HG02610 (cell line): ENCODE measurements at regions not wholly inside any gene's neighbourhood (a gene's known extent, or its start where the extent isn't known, plus 50 kb on each side); places are given as distances from the start of the nearest gene placed in this dataset.
A peak's percentile ranks its signal among the peaks of the same experiment; 100 is the strongest.
"Not testable (repeated sequence)": the region's sequence is repeated elsewhere in the genome, so short reads cannot be mapped to it uniquely, and the experiment has no call there.

Source experiments
- ATAC-seq: cut with Tn5 transposase; IDR thresholded peaks from one replicate; pipeline ENCODE4 v1.9.1; 2021; ENCODE audit warnings: mild to moderate bottlenecking, moderate library complexity; ENCODE audit not compliant: unreplicated experiment

- no peak for ATAC-seq
Observed at GRCh38 chr21:22138297-22139016, 1140.2 kb downstream of the NCAM2 start.

- no peak for ATAC-seq
Observed at GRCh38 chr21:22145545-22145944, 1147.3 kb downstream of the NCAM2 start.

- peak; percentile 40 for ATAC-seq
Observed at GRCh38 chr21:22154579-22155274, 1156.5 kb downstream of the NCAM2 start.

DNA sequence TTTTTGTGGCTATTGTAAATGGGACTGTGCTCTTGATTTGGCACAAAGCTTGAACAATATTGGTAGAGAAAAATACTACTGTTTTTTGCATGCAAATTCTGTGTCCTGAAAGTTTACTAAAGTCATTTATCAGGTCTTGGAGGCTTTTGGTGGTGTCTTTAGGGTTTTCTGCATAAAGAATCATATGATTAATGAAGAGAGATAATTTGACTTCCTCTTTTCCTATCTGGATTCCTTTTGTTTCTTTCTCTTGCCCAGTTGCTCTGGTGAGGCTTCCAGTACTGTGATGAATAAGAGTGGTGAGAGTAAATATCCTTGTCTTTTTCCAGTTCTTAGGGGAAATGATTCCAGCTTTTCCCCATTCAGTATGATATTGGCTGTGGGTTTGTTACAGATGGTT lies 1166.7 kb downstream of the NCAM2 start:
- ATAC-seq: no peak

DNA sequence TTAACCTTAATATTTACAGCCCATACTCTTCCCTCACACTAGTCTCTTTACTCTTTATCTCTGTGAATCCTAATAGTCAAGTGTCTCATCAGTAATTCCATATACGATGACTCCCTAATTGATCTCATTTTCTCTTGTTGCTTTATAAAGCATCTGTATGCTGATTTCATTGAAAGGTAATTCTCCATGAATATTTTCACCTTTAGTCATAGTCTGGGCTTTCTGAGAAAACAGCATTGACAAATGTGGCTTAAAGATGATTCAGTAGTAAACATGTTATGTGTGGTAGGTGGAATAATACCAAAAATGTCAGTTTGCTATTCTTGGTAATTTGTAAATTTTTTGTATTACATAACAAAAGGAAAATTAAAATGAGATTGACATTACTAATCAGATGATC lies 1176.5 kb downstream of the NCAM2 start:
- ATAC-seq: no peak

- no peak for ATAC-seq
Observed at GRCh38 chr21:22189278-22189677, 1191.1 kb downstream of the NCAM2 start.

DNA sequence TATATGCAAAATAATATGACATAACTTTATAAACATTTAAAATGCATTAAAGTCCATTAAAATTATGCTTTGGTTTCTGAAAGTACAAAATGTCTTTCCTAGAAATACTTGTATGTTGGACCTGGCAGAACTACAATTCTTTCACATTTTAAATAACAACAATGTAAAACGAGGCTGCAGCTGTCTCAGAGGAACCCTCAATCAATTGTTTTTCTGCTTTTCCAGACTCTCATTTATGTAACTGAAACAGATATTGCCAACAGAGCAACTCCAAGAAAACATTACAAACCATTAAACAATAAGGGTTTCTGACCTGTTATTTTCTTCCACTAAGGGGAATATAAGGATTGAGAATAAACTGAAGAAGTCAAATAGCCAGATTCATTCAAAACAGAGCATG lies 1193.4 kb downstream of the NCAM2 start:
- no peak for ATAC-seq

DNA sequence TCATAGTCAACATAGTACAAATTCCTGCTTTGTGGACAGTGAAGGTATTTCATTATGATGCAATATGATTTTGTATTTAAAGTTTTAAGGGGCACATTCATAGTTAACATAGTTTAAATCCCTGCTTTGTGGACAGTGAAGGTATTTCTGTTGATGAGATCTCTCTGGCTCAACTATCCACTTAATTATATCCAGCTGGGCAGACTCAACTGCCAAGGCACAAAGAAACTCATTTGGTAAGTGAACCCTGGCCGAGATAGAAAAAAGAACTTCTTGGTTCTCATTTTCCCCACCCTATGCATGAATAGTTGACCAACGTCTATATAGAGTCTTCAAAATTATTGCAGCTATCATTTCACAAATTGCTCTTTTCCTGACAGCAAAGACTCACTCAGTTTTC lies 1194.6 kb downstream of the NCAM2 start:
- ATAC-seq: no peak

- ATAC-seq: not testable (repeated sequence)
Observed at GRCh38 chr21:22194986-22195385, 1196.8 kb downstream of the NCAM2 start.

GRCh38 chr21:22200378-22201092 lies 1202.3 kb downstream of the NCAM2 start:
- no peak for ATAC-seq

- ATAC-seq: no peak
Observed at GRCh38 chr21:22201126-22201525, 1202.9 kb downstream of the NCAM2 start.

GRCh38 chr21:22201669-22202068 lies 1203.5 kb downstream of the NCAM2 start:
- ATAC-seq: no peak

GRCh38 chr21:22209304-22209700 lies 1211.1 kb downstream of the NCAM2 start:
- no peak for ATAC-seq

- no peak for ATAC-seq
Observed at GRCh38 chr21:22211943-22212342, 1213.7 kb downstream of the NCAM2 start.

DNA sequence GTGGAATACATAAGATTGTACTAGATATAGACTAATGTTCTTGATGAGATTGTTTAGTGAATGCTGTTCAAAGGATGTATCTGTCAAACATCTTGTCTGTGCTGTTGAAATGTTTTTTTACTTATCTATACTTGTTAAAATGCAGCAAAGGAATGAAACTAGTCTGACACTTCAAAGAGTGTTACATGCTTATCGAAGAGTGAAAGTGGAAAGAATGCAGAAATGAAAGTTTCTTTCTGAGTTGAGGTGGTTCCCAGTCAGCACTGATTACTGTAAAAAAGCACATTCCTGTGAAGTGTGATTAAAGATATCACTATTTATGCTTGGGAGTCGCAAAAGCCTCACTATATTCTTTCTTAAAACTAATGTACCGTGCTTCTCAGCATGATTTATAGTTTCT lies 1225.2 kb downstream of the NCAM2 start:
- peak; percentile 99 for ATAC-seq

DNA sequence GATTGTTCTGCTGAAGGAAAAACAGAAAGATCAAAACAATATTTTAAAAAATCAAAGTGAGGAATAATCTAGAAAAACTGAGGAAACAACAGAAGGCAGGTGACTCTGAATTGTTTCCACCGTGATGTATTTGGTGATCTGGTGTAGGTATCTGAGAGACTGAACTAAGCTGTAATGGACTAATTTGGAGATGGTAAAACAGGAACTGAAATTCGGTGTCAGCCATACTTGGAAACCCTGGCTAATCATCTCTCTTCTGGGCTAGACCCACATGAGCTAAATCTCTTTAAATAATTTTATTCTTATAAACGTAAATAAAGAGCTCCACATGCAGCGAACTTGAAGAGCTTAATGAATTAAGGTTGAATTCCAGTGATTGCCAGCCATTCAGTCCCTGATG lies 1226.1 kb downstream of the NCAM2 start:
- ATAC-seq: peak; percentile 49

DNA sequence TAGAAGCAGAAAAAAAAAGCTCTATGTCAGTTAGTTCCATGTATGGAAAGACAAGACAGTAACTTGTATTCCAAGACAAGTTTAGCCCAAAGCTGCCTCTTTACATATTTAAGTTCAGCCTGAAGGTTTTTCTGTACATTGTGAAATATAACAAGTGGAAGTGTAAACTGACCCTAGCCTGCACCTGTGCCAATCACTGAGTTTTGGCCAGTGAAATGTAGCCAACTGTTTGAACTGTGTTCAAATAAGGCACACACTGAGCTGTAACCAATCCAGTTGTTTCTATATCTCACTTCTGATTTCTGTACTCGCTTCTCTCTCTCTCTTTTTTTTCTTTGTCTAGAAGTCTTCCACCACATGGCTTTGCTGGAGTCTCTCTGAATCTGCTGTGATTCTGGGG lies 1227.1 kb downstream of the NCAM2 start:
- ATAC-seq: no peak

DNA sequence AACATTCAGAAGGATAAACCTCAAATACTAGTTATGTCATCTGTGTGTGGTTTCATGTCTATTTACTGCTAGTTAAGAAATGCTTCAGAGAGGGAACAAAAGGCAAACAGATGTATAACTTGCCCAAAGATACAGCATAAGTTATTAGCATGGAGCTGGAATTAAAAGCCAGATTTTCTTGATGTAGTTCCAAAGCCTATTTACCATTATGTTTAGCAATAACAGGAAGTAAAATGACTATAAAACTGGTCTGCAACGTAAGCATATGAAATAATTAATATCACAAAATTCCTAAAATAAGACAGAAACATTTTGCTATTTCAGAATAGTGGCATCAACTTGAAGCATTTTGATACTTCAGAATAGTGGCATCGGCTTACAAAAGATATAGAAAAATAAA lies 1232.8 kb downstream of the NCAM2 start:
- ATAC-seq: no peak

DNA sequence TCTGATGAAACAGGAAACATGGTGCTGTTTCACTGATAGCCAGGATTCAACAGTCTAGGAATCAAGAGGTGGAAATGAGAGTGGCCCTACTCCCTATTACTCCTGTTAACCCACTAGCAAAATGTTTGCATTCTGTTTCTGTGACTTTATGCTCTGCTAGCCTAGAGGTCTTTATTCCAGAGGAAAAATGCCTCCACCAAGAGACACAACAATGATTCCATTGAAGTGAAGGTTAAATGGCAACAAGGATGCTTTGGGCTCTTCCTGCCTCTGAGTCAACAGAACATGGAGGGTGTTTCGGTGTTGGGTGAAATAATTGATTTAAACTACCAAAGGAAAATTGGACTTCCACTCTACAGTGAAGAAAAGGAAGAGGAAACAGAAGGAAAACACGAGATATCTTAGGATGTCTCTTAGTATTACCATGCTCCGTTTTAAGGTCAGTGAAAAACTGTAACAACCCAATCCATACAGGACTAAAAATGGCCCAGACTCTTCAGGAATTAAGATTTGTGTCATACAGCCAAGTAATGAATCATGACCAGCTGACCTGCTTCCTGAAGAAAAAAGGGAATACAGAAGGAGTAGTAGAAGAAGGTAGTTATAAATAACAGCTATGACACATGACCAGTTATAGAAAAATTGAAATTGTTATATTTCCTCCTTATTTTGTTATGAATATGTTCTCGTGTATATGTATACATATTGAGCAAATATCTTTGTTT lies 1237.8 kb downstream of the NCAM2 start:
- no peak for ATAC-seq

DNA sequence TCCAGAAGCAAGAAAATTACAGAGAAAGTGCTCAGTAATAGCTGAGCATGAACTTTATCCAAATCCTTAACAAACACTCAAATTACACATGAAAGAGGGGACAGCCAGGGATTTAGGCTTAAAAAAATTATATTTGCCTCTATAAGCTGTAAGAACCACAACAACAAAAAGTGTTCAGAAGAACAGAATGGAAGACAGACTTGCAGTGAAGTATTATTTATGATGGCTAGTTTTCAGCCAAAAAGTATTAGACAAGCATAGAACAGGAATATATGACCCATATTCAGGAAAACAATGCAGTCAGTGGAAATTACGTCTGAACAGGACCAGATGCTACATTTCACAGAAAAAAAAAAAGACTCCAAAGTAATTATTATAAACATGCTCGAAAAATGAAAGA lies 1246.3 kb downstream of the NCAM2 start:
- no peak for ATAC-seq

DNA sequence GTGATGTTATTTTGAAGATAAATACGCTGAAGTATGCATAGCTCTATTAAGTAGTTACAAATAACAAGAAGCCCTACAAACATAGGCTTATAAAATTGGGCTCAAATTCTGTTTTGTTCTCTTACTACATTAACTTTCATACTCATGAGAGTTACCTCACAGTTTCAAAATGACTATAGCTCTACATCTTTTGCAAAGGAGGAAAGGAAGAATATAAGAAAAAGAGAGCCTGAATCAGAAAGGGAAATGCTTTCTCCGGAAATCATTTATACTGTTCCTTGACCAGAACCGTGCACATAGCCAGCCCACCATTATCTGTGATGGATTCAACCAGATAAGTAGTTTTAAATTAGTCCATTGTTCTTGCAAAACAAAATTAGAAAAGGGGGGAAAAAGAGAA lies 1252.1 kb downstream of the NCAM2 start:
- ATAC-seq: no peak
